Sigmoid colon (tissue), 6 donors: ENCODE measurements at regions not wholly inside any gene's neighbourhood (a gene's known extent, or its start where the extent isn't known, plus 50 kb on each side); places are given as distances from the start of the nearest gene placed in this dataset.
"Not testable (repeated sequence)": the region's sequence is repeated elsewhere in the genome, so short reads cannot be mapped to it uniquely, and the experiment has no call there.

Experiments
- DNase-seq: peaks from one replicate; pipeline ENCODE4 v3.0.0-alpha.2; 2019
- H3K27ac ChIP-seq, 4 donors: fragments of 200-600 bp; sonication (generic); one replicate each; pipeline ENCODE4 v1.5.1; 2016 to 2019; ENCODE audit warnings: mild to moderate bottlenecking in 1 of 4
- H3K27me3 ChIP-seq, 3 donors: fragments of 200-600 bp; sonication (generic); one replicate each; pipeline ENCODE4 v1.5.1; 2019; ENCODE audit warnings: mild to moderate bottlenecking in 1 of 3
- H3K36me3 ChIP-seq, 4 donors: fragments of 200-600 bp; sonication (generic); one replicate each; pipeline ENCODE4 v1.5.1; 2016 to 2019
- H3K4me1 ChIP-seq, 4 donors: fragments of 200-600 bp; sonication (generic); one replicate each; pipeline ENCODE4 v1.5.1; 2017 to 2019
- H3K4me3 ChIP-seq, 4 donors: fragments of 200-600 bp; sonication (generic); one replicate each; pipeline ENCODE4 v1.5.1; 2017 to 2019; ENCODE audit warnings: mild to moderate bottlenecking in 2 of 4, moderate library complexity in 1 of 4
- H3K9me3 ChIP-seq, 4 donors: fragments of 200-600 bp in 3 of 4; sonication (generic) in 3 of 4; one replicate each; pipeline versions ENCODE4 v1.5.1 to v1.6.1; 2013 to 2019
- CTCF ChIP-seq, 4 experiments: fragments of 450-650 bp in 3 of 4; fragments of 200-600 bp in 1 of 4; IDR thresholded peaks; one replicate each; pipeline ENCODE4 v1.5.1; 2016 to 2019; ENCODE audit warnings: antibody characterized with exemption in 4 of 4, mild to moderate bottlenecking in 3 of 4, moderate library complexity in 2 of 4
- EP300 ChIP-seq, 4 donors: sonication (generic); formaldehyde crosslinking; IDR thresholded peaks; one replicate each; pipeline ENCODE4 v1.6.1; 2017; ENCODE audit warnings: antibody characterized with exemption in 4 of 4
- POLR2A ChIP-seq, 2 donors: fragments of 450-650 bp; IDR thresholded peaks; one replicate each; pipeline ENCODE4 v1.6.1; 2016; ENCODE audit warnings: antibody characterized with exemption in 2 of 2, mild to moderate bottlenecking in 2 of 2, moderate library complexity in 2 of 2
- POLR2AphosphoS5 ChIP-seq, 4 donors: sonication (generic); formaldehyde crosslinking; IDR thresholded peaks; one replicate each; pipeline ENCODE4 v1.6.1; 2017; ENCODE audit warnings: antibody characterized with exemption in 4 of 4
- WGBS, 2 donors: extraction: QIAGEN DNeasy Blood & Tissue Kit; methylation state at CpG; one replicate each; pipeline ENCODE4 v1.1.7; 2013; 5-methylcytosine and 5-hydroxymethylcytosine counted together
- intact Hi-C: fragments of 100-400 bp; cut with DNase I; formaldehyde crosslinking; loops from one replicate; pipeline ENCODE4 v1.15.1; 2023
- donor health status: healthy with polysubstance abuse.
- donor health status: healthy.

GRCh38 chr6:80502871-80503270 is 396.4 kb downstream of the BCKDHB start:
- TF ChIP-seq CTCF (IDR thresholded peaks at IDR 0.05) (no peak), POLR2AphosphoS5 (IDR thresholded peaks at IDR 0.05) (no peak), EP300 (IDR thresholded peaks at IDR 0.05) (no peak), POLR2A (IDR thresholded peaks at IDR 0.05) (no peak)
- 63 to 78% methylated on average over 1 of the region's 1 CpG for WGBS, 2 donors
- no peak overlapping the region for H3K27ac ChIP-seq

GRCh38 chr6:80501636-80502035 is 395.2 kb downstream of the BCKDHB start:
- no peaks in the 10 kb centered on the region for H3K9me3 ChIP-seq
- intact Hi-C loops: no loop called here
- H3K27ac ChIP-seq: no peak overlapping the region
- no peak overlapping the region for H3K4me3 ChIP-seq
- H3K36me3 ChIP-seq: no peaks in the 10 kb centered on the region
- H3K4me1 ChIP-seq: peaks cover 0 to 4% (median 2%) of the 10 kb centered on the region in 4 donors
- H3K27me3 ChIP-seq: no peaks in the 10 kb centered on the region
- no peak for DNase-seq
- 76 to 85% methylated on average over 4 of the region's 4 CpGs for WGBS, 2 donors
- TF ChIP-seq POLR2AphosphoS5 (IDR thresholded peaks at IDR 0.05) (no peak), POLR2A (IDR thresholded peaks at IDR 0.05) (no peak), EP300 (IDR thresholded peaks at IDR 0.05) (no peak), CTCF (IDR thresholded peaks at IDR 0.05) (no peak)

More at GRCh38 chr6:80502871-80503270, 396.4 kb downstream of the BCKDHB start:
- H3K36me3 ChIP-seq: no peaks in the 10 kb centered on the region
- no peaks in the 10 kb centered on the region for H3K27me3 ChIP-seq
- no peak for DNase-seq
- H3K4me3 ChIP-seq: no peak overlapping the region
- H3K9me3 ChIP-seq: no peaks in the 10 kb centered on the region
- intact Hi-C loops: no loop called here
- peaks cover 0 to 4% (median 2%) of the 10 kb centered on the region in 4 donors for H3K4me1 ChIP-seq

- H3K27ac ChIP-seq, H3K36me3 ChIP-seq, intact Hi-C loops, H3K4me3 ChIP-seq, H3K9me3 ChIP-seq, DNase-seq, H3K4me1 ChIP-seq, H3K27me3 ChIP-seq: not testable (repeated sequence)
- 19 to 68% methylated on average over 18 of the region's 18 CpGs for WGBS, 2 donors
These were observed 391.4 kb downstream of the BCKDHB start for GRCh38 chr6:80497696-80498486.

- Histone ChIP-seq H3K9me3 (no peaks in the 10 kb centered on the region), H3K27me3 (no peaks in the 10 kb centered on the region), H3K4me1 (no peaks in the 10 kb centered on the region), H3K4me3 (no peak overlapping the region), H3K36me3 (no peaks in the 10 kb centered on the region), H3K27ac (no peak overlapping the region)
- intact Hi-C loops: no loop called here
- 61 to 78% methylated on average over 3 of the region's 3 CpGs for WGBS, 2 donors
- no peak for TF ChIP-seq EP300 (IDR thresholded peaks at IDR 0.05)
- no peak for TF ChIP-seq POLR2A (IDR thresholded peaks at IDR 0.05)
- TF ChIP-seq POLR2AphosphoS5 (IDR thresholded peaks at IDR 0.05): no peak
- no peak for TF ChIP-seq CTCF (IDR thresholded peaks at IDR 0.05)
- no peak for DNase-seq
These were observed 383.6 kb downstream of the BCKDHB start for GRCh38 chr6:80489911-80490635.

GRCh38 chr6:80488190-80488589 is 381.7 kb downstream of the BCKDHB start:
- H3K4me3 ChIP-seq: no peak overlapping the region
- no peaks in the 10 kb centered on the region for H3K9me3 ChIP-seq
- TF ChIP-seq POLR2A (IDR thresholded peaks at IDR 0.05) (no peak), POLR2AphosphoS5 (IDR thresholded peaks at IDR 0.05) (no peak), CTCF (IDR thresholded peaks at IDR 0.05) (no peak), EP300 (IDR thresholded peaks at IDR 0.05) (no peak)
- no peaks in the 10 kb centered on the region for H3K4me1 ChIP-seq
- no peaks in the 10 kb centered on the region for H3K27me3 ChIP-seq
- H3K27ac ChIP-seq: no peak overlapping the region
- H3K36me3 ChIP-seq: no peaks in the 10 kb centered on the region
- intact Hi-C loops: no loop called here
- no peak for DNase-seq
- WGBS, 2 donors: 64 to 71% methylated on average over 2 of the region's 2 CpGs

GRCh38 chr6:80485494-80485893 is 379.0 kb downstream of the BCKDHB start:
- H3K27ac ChIP-seq, DNase-seq, H3K36me3 ChIP-seq, H3K4me1 ChIP-seq, H3K9me3 ChIP-seq, H3K27me3 ChIP-seq, intact Hi-C loops, H3K4me3 ChIP-seq: not testable (repeated sequence)
- WGBS, 2 donors: 93 to 97% methylated on average over 12 of the region's 12 CpGs
